ENCODE measurements at regions not wholly inside any gene's neighbourhood (a gene's known extent, or its start where the extent isn't known, plus 50 kb on each side); places are given as distances from the start of the nearest gene placed in this dataset.

GRCh38 chr10:3538656-3539531, 246.1 kb downstream of the KLF6 start:
- no peak for DNase-seq (ENCODE audit: low spot score)

- no peak for DNase-seq (ENCODE audit: low spot score)
Measured at GRCh38 chr10:3538291-3538655, 246.7 kb downstream of the KLF6 start.

- DNase-seq (ENCODE audit: low spot score), result no peak
Measured at GRCh38 chr10:3537518-3537917, 247.5 kb downstream of the KLF6 start.

- no peak for DNase-seq (ENCODE audit: low spot score)
Measured at GRCh38 chr10:3535001-3535400, 250.0 kb downstream of the KLF6 start.

GRCh38 chr10:3534433-3534832, 250.6 kb downstream of the KLF6 start:
- no peak for DNase-seq (ENCODE audit: low spot score)

GRCh38 chr10:3533296-3533695, 251.7 kb downstream of the KLF6 start:
- DNase-seq (ENCODE audit: low spot score), result no peak

- no peak for DNase-seq (ENCODE audit: low spot score)
Measured at GRCh38 chr10:3532644-3533043, 252.4 kb downstream of the KLF6 start.

- no peak for DNase-seq (ENCODE audit: low spot score)
Measured at GRCh38 chr10:3531670-3532069, 253.3 kb downstream of the KLF6 start.

GRCh38 chr10:3530783-3531645, 254.0 kb downstream of the KLF6 start:
- no peak for DNase-seq (ENCODE audit: low spot score)

GRCh38 chr10:3530346-3530745, 254.7 kb downstream of the KLF6 start:
- no peak for DNase-seq (ENCODE audit: low spot score)

- no peak for DNase-seq (ENCODE audit: low spot score)
Measured at GRCh38 chr10:3529691-3530090, 255.3 kb downstream of the KLF6 start.

GRCh38 chr10:3528823-3529403, 256.1 kb downstream of the KLF6 start:
- DNase-seq (ENCODE audit: low spot score), result no peak

GRCh38 chr10:3528271-3528670, 256.7 kb downstream of the KLF6 start:
- DNase-seq (ENCODE audit: low spot score), result no peak

GRCh38 chr10:3527869-3528268, 257.1 kb downstream of the KLF6 start:
- DNase-seq (ENCODE audit: low spot score), result no peak

GRCh38 chr10:3526727-3527501, 258.1 kb downstream of the KLF6 start:
- no peak for DNase-seq (ENCODE audit: low spot score)

- no peak for DNase-seq (ENCODE audit: low spot score)
Measured at GRCh38 chr10:3525832-3526449, 259.1 kb downstream of the KLF6 start.

- DNase-seq (ENCODE audit: low spot score), result no peak
Measured at GRCh38 chr10:3524086-3524960, 260.7 kb downstream of the KLF6 start.

GRCh38 chr10:3523309-3524050, 261.5 kb downstream of the KLF6 start:
- DNase-seq (ENCODE audit: low spot score), result no peak

GRCh38 chr10:3516923-3517255, 268.1 kb downstream of the KLF6 start:
- DNase-seq (ENCODE audit: low spot score), result no peak

All from ecto neural progenitor cell (in vitro differentiated cells).